ENCODE measurements at regions not wholly inside any gene's neighbourhood (a gene's known extent, or its start where the extent isn't known, plus 50 kb on each side); places are given as distances from the start of the nearest gene placed in this dataset.

GRCh38 chr6:44508646-44509045, 121.1 kb downstream of the CDC5L start:
- 90 to 92% methylated on average over 1 of the region's 1 CpG for WGBS, 2 donors
- Histone ChIP-seq H3K4me1 (peaks cover 33 to 38% of the 10 kb centered on the region in 2 donors), H3K4me3 (replicated peaks in 1 of 3) (no peak overlapping the region), H3K27me3 (no peaks in the 10 kb centered on the region), H3K9me3 (no peaks in the 10 kb centered on the region), H3K27ac (no peak overlapping the region), H3K36me3 (no peaks in the 10 kb centered on the region)
- intact Hi-C loops (cut with DNase I), result no loop called here
- TF ChIP-seq POLR2A (IDR thresholded peaks at IDR 0.05) (no peak), CTCF (IDR thresholded peaks at IDR 0.05) (no peak)
- no peak for DNase-seq

GRCh38 chr6:44511126-44511525, 123.6 kb downstream of the CDC5L start:
- Histone ChIP-seq H3K27me3 (no peaks in the 10 kb centered on the region), H3K27ac (no peak overlapping the region), H3K36me3 (no peaks in the 10 kb centered on the region), H3K4me1 (peaks cover 17 to 19% of the 10 kb centered on the region in 2 donors), H3K9me3 (no peaks in the 10 kb centered on the region), H3K4me3 (replicated peaks in 1 of 3) (no peak overlapping the region)
- TF ChIP-seq CTCF (IDR thresholded peaks at IDR 0.05) (no peak), POLR2A (IDR thresholded peaks at IDR 0.05) (no peak)
- WGBS, 2 donors, result 75 to 81% methylated on average over 3 of the region's 3 CpGs
- DNase-seq, result no peak
- intact Hi-C loops (cut with DNase I), result no loop called here

- H3K4me3 ChIP-seq (replicated peaks in 1 of 3), result no peak overlapping the region
- peaks cover 17 to 19% of the 10 kb centered on the region in 2 donors for H3K4me1 ChIP-seq
- intact Hi-C loops (cut with DNase I), result no loop called here
- DNase-seq, result peak; percentile 83 to 85
- peak in 1 of 2 donors; percentile 42 for TF ChIP-seq POLR2A (IDR thresholded peaks at IDR 0.05)
- TF ChIP-seq CTCF (IDR thresholded peaks at IDR 0.05), result no peak
- 26 to 34% methylated on average over 5 to 7 of the region's 7 CpGs for WGBS, 2 donors
- no peaks in the 10 kb centered on the region for H3K27me3 ChIP-seq
- no peaks in the 10 kb centered on the region for H3K36me3 ChIP-seq
- H3K9me3 ChIP-seq, result no peaks in the 10 kb centered on the region
- peak overlapping the region; percentile 73 to 86 (median 80) for H3K27ac ChIP-seq
Observed at GRCh38 chr6:44512868-44513741, 125.6 kb downstream of the CDC5L start.

- WGBS, 2 donors, result 93 to 94% methylated on average over 2 of the region's 2 CpGs
- intact Hi-C loops (cut with DNase I), result no loop called here
- no peaks in the 10 kb centered on the region for H3K27me3 ChIP-seq
- no peak for DNase-seq
- peaks cover 17 to 19% of the 10 kb centered on the region in 2 donors for H3K4me1 ChIP-seq
- no peaks in the 10 kb centered on the region for H3K36me3 ChIP-seq
- peak overlapping the region; percentile 73 to 86 (median 80) for H3K27ac ChIP-seq
- no peaks in the 10 kb centered on the region for H3K9me3 ChIP-seq
- no peak overlapping the region for H3K4me3 ChIP-seq (replicated peaks in 1 of 3)
- TF ChIP-seq CTCF (IDR thresholded peaks at IDR 0.05) (no peak), POLR2A (IDR thresholded peaks at IDR 0.05) (no peak)
Observed at GRCh38 chr6:44514085-44514484, 126.6 kb downstream of the CDC5L start.

GRCh38 chr6:44514576-44515193, 127.2 kb downstream of the CDC5L start:
- no peaks in the 10 kb centered on the region for H3K9me3 ChIP-seq
- DNase-seq, result no peak
- no peaks in the 10 kb centered on the region for H3K36me3 ChIP-seq
- TF ChIP-seq POLR2A (IDR thresholded peaks at IDR 0.05), result no peak
- no peak for TF ChIP-seq CTCF (IDR thresholded peaks at IDR 0.05)
- H3K4me1 ChIP-seq, result peaks cover 17 to 19% of the 10 kb centered on the region in 2 donors
- H3K4me3 ChIP-seq (replicated peaks in 1 of 3), result no peak overlapping the region
- intact Hi-C loops (cut with DNase I), result no loop called here
- 92 to 94% methylated on average over 3 of the region's 3 CpGs for WGBS, 2 donors
- no peaks in the 10 kb centered on the region for H3K27me3 ChIP-seq
- peak overlapping the region in 1 of 3 donors; percentile 86 for H3K27ac ChIP-seq
